ENCODE measurements at regions not wholly inside any gene's neighbourhood (a gene's known extent, or its start where the extent isn't known, plus 50 kb on each side); places are given as distances from the start of the nearest gene placed in this dataset.

DNA sequence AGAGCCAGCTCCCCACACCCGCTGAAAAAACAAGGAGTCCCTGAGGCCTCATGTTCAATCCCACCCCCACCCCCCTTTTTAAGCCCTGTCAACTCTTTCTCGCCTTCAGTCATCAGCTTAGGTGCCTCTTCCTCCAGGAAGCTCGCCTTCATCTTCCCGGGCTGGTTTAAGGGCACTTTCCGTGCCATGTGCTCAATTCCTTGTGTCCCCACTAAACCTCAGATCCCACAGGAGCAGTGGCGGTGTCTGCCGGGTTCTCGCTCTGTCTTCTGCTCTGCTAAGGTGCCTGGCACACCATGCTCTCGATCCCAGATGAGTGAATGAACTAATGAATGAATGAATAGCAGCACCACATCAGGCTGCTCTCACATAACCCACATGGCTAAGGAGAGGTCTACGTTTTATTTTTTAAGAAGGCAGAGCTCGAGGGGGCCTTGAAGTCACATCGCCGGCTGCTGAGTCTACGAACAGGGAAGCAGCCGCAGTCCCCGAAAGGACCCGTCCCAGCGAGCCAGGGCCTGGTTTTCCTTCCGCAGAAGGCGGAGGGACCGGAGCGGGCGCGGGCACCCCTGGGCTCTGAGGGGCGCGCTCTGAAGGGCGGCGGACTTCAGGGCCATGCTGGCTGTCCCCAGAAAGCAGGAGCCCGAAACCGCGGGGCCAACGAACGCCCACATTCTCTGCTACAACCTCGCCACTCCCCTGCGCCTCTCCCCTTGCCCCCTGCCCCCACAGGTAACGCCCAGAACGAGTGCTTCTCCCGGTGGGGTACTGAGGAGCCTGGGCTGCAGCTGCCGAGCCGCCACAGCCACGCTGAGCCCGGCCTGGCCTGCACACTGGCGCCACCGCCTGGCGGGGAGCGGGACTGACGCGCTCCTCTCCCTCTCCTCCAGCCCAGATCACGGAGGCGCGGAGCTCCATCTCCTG is 73.4 kb upstream of the KCNMA1 start:
- peak; percentile 69 for DNase-seq (ENCODE audit: low spot score)

DNA sequence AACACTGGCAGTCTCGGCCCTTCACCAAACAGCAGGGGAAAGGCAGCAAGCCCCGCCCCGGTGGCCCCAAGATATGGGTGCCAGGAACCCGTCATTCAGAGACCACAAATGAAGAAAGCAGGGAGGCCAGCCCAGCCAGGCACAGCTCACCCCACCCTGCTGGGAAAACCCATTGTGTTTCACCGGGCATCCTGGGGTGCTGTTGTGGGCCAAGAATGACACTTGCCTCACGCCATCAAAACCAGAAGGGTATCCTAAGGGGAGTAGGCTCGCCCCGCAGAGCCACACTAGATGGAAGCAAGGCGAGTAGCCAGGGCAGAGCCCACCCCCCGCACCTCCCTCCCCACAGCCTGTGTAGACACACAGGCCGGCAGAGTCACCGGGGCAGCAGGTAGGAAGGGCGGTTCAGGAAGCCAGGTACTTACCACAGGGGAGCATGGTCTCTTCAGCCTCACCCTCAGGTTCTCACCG is 72.5 kb upstream of the KCNMA1 start:
- DNase-seq (ENCODE audit: low spot score) = no peak

DNA sequence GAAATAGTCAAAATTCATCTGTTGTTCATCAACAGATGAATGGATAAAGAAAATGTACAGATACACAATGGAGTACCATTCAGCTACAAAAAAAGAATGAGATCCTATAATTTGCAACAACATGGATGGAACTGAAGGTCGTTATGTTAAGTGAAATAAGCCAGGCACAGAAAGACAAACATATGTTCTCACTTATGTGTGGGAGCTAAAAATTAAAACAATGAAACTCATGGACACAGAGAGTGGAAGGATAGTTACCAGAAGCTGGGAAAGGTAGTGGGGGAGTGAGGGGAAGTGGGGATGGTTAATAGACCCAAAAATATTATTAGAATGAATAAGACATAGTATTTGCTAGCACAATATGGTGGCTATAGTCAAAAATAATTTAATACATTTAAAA is 70.0 kb upstream of the KCNMA1 start:
- DNase-seq (ENCODE audit: low spot score) = no peak

DNA sequence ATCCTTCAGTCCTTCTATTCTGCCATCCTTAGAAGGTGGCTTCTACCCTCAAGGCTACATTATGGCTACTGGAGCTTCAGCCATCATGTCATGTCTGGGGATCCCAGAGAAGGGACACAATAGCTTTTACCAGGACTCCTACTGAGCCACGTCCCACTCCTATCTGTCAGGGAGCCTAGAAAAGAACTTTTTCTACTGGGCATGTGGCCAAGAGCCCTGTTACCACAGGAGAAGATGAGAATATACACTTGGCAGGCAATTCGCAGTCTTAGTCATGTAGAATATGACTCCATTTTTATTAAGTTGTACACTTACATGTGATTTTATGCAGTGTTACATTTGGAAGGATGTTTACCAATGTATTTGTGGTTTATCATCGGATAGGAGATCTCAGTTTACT is 64.6 kb upstream of the KCNMA1 start:
- DNase-seq (ENCODE audit: low spot score) = peak; percentile 7

DNA sequence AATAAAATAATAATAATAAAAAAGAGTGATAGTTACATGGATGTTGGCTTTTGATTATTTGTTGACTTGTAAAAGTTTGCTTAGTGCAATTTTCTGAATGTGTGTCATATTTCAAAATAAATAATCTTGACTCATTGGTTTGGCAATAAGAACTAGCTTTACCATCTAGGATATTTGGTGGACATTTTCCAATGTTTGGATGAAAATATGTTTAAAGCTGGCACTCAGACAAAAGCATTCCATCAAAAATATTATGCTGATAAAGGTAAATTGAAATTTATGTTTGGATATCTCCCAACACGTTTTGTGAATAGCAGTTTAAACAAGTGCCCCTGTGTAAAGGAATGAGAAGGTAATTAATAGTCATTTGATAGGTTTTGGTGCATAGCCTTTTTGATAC is 62.5 kb upstream of the KCNMA1 start:
- DNase-seq (ENCODE audit: low spot score) = no peak

DNA sequence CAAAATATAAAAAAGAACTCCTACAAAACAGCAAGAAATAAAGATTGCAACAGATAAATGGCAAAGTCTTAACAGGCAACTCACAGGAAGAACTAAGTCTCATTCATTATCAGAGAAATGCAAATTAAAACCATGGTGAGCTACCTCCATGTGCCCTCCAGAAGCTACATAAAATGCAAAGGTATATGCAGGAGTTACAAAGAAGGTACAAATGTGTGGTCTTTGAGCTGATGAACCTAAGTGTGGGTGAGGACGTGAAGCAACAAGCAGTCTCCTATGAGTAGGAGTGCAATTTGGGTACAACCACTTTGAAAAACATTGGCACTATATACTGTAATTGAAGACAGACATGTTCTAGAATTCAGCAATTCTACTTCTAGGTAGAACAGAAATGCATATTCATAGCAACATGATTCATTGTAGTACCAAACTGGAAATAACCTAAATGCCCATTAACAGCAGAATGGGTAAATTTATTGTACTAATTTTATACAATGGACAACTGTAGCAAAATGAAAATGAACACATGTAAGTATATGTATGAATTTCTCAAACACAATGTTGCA is 61.6 kb upstream of the KCNMA1 start:
- DNase-seq (ENCODE audit: low spot score) = no peak

DNA sequence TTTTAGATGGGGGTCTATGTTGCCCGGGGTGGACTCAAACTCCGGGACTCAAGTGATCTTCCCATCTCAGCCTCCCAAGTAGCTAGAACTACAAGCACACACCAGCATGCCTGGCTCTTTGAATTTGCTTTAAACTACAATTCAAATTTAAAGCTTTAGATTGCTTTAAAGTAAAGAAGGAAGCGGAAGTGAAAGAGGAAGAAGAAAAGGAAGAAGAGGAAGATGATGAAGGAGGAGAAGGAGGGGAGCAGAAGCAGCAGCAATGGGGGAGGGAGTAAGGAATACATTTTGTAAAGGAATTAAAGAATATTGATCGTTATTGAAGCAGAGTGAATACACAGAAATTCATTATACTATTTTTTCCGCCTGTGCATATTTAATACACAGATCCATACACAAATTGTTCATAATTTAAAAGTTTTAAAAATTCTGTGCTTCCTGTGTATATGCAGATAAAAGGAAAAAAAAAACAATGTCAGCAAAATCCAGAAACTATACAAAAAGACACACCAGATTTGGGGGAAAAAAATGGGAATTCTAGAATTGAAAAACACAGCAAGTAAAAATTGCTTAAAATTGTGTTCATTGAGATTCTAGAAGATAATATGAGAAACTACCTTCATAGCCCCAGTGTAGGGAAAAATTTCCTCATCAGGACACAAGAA is 60.8 kb upstream of the KCNMA1 start:
- no peak for DNase-seq (ENCODE audit: low spot score)

DNA sequence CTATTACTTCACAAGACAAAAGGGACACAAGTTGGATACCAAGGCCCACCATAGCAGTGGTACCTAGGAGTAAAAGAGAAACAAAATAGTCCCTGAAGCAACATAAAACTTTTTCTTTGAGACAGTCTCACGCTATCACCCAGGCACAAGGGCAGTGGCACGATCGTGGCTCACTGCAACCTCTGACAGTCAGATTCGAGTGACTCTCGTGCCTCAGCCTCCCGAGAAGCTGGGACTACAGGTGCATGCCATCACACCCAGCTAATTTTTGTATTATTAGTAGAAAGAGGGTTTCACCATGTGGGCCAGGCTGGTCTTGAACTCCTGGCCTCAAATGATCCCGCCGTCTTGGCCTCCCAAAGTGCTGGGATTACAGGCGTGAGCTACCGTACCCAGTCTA is 59.0 kb upstream of the KCNMA1 start:
- no peak for DNase-seq (ENCODE audit: low spot score)

DNA sequence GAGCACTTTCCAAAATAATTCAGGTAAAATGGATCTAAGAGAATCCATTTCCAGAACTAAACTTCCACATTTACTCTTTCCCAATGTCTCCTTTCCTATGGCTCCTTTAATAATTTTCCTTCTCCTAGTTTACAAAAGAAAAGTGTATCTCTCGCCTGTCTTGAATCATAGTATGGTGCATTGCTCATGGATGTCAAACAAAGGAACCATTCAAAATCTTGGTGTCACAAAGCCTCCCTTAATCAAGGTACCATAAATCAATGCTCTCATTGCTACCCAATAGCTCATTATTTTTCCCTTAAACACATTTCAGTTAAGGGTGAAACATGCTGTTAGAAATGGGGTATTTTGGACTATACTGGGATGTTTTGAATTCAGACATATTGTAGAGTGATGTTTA is 57.6 kb upstream of the KCNMA1 start:
- DNase-seq (ENCODE audit: low spot score) = no peak

DNA sequence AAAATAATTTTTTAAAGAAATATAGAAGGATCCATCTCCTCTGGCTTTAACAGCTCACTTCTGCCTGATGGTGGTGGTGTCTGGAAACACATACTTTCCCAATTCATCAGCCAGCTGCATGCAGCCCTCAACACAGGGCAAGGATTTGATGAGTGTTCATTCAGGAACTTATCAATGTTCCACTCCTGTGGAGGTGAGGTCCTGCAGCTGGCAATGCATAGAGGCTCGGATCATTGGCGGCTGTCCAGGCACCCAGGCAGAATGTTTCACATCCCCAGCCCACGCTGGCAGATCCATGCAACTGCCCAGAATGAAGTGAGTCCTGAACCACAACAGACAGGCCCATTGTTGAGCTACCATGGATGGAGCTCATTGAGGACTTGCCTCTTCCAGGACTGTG is 55.2 kb upstream of the KCNMA1 start:
- no peak for DNase-seq (ENCODE audit: low spot score)

DNA sequence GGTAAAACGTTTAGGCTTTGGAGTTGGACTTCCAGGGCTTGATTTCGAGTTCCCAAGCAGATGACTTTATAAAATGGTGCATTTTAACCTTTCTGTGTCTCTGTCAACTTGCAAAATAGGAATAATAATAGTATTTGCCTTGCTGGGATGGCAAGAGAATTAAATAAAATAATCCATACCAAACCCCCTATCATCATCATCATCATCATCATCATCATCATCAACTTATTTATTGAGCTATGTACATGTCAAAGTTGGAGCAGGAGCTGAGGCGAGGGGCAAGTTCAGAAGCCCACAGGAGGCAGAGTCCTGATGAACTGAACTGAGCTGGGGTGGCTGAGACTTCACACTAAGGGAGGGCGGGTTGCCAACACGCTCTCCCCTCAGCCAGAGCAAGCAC is 51.7 kb upstream of the KCNMA1 start:
- DNase-seq (ENCODE audit: low spot score) = no peak

DNA sequence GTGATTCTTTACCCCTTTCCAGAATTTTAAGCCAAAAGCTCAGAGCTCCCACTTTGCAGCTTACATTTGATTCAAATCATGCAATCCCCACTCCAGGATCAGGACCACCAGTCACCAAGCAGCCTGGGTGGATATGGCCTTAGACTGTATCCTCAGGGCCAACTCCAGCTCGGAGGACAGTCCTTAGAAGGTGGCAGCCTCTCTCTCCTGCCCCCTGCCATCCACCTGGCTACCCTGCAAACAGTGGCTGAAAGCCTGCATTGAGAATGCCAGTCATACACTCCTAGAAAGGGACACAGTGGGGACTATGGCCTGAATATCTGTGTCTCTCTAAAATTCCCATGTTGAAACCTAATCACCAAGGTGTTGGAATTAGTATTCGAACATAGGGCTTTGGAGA is 50.0 kb upstream of the KCNMA1 start:
- no peak for DNase-seq (ENCODE audit: low spot score)

Measured in LoVo (cell line).